Glutamatergic neuron (in vitro differentiated cells): ENCODE measurements at regions not wholly inside any gene's neighbourhood (a gene's known extent, or its start where the extent isn't known, plus 50 kb on each side); places are given as distances from the start of the nearest gene placed in this dataset.

ENCODE experiments used
- DNase-seq: peaks from one replicate; pipeline ENCODE4 v3.0.0; 2022
- H3K27ac Mint-ChIP-seq: one replicate; pipeline ENCODE4 v1.8.0; 2020; ENCODE audit warnings: mild to moderate bottlenecking, mixed read lengths, inconsistent platforms; ENCODE audit not compliant: unreplicated experiment
- H3K27me3 Mint-ChIP-seq: one replicate; pipeline ENCODE4 v1.8.0; 2020; ENCODE audit warnings: mild to moderate bottlenecking, moderate library complexity, mixed read lengths, inconsistent platforms; ENCODE audit not compliant: unreplicated experiment
- H3K36me3 Mint-ChIP-seq: one replicate; pipeline ENCODE4 v1.8.0; 2020; ENCODE audit warnings: mild to moderate bottlenecking, mixed read lengths, inconsistent platforms; ENCODE audit not compliant: unreplicated experiment
- H3K4me1 Mint-ChIP-seq: one replicate; pipeline ENCODE4 v1.8.0; 2020; ENCODE audit warnings: mild to moderate bottlenecking, low read depth, mixed read lengths, inconsistent platforms; ENCODE audit not compliant: unreplicated experiment
- H3K4me3 Mint-ChIP-seq: one replicate; pipeline ENCODE4 v1.8.0; 2020; ENCODE audit warnings: mild to moderate bottlenecking, mixed read lengths, inconsistent platforms; ENCODE audit not compliant: unreplicated experiment
- H3K9me3 Mint-ChIP-seq: one replicate; pipeline ENCODE4 v1.8.0; 2020; ENCODE audit warnings: mild to moderate bottlenecking, moderate library complexity, mixed read lengths, inconsistent platforms; ENCODE audit not compliant: unreplicated experiment
- TF ChIP-seq, protein P1 (sequence below): fragments of 200-600 bp; sonication (generic); IDR thresholded peaks from one replicate; pipeline ENCODE4 v1.5.0; 2021; ENCODE audit not compliant: partially characterized antibody, unreplicated experiment

DNA sequence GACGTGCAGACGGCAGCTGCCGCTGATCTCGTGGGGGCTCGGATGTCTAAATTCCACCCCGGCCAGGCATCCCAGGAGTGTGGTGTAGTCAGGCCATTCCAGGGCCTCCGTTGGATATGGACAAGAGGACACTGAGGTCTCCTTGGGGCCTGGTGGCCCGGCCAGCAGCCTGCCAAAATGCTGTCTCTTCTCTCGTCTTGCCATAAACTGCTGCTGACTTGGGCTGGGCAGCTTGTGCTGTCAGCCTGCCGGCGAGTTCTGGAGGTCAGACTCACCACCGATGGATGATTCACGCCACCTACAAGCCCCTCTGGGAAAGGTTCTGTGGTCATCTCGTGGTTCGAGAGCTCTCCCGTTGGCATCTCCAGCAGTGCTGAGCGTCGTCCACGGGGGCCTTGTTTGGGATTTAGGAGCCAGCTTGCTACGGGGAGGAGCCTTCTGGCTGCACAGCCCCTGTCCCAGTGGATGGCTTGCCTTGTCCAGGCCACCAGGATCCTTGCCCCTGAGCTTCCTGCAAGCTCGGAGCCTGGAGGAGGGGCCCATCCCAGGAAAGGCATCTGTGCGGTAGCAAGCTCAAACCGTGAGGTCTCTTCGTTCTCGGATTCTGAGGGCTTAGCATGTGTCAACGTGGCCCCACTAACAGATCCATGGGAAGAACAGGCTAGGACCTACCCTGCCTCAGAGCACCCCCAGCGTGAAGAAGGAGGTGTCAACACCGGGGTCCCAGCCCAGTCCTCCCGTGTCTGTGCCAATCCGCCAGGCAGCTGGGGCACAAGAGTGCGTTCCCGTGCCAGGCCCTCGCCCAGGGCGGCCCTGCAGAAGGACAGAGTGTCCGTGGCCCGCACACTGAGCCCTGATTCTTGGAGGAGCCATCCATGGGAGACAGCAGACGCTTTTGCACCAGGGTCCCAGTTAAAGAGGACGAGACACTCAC, 1114.1 kb downstream of the BRD1 start:
- TF ChIP-seq, protein P1, sequence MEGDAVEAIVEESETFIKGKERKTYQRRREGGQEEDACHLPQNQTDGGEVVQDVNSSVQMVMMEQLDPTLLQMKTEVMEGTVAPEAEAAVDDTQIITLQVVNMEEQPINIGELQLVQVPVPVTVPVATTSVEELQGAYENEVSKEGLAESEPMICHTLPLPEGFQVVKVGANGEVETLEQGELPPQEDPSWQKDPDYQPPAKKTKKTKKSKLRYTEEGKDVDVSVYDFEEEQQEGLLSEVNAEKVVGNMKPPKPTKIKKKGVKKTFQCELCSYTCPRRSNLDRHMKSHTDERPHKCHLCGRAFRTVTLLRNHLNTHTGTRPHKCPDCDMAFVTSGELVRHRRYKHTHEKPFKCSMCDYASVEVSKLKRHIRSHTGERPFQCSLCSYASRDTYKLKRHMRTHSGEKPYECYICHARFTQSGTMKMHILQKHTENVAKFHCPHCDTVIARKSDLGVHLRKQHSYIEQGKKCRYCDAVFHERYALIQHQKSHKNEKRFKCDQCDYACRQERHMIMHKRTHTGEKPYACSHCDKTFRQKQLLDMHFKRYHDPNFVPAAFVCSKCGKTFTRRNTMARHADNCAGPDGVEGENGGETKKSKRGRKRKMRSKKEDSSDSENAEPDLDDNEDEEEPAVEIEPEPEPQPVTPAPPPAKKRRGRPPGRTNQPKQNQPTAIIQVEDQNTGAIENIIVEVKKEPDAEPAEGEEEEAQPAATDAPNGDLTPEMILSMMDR = no peak
- peaks cover 19% of the 10 kb centered on the region for H3K27me3 Mint-ChIP-seq
- H3K9me3 Mint-ChIP-seq = peaks cover 18% of the 10 kb centered on the region
- H3K36me3 Mint-ChIP-seq = peaks cover 17% of the 10 kb centered on the region
- no peak overlapping the region for H3K4me3 Mint-ChIP-seq
- DNase-seq = no peak
- no peaks in the 10 kb centered on the region for H3K4me1 Mint-ChIP-seq
- no peak overlapping the region for H3K27ac Mint-ChIP-seq

DNA sequence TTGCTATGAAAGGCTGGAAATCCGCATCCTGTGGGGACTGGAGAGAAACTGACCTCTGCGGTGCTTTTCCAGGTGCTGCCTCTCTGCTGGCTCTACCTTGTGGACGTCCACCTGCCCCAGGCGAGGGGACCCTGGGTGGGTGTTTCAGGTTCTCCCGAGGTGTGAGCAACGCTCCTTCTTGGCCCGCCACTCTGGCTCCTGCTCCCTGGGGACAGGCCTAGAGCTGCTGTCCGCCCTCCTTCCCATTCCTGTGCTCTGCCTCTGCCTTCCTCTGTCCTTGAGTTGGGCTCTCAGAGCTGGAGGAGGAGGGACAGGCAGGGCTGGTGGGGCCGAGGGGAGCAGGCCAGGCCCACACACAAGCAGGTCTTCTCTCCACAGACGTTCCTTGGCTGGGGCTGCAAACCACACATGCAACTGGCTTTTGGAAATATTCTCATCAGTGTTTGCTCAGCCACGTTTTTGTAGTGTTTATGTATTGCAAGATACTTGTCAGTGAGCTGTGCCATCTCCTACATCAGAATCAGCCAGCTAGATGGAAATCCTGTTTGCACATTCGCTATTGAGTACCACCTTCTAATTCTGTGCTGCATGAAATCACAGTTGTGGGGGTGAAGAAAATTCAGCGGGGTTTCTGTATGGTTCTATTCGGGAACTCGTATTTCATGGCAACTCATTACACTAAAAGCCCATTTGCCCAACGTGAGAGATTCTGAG, 1115.0 kb downstream of the BRD1 start:
- no peak for DNase-seq
- no peak overlapping the region for H3K27ac Mint-ChIP-seq
- no peaks in the 10 kb centered on the region for H3K4me1 Mint-ChIP-seq
- peaks cover 18% of the 10 kb centered on the region for H3K9me3 Mint-ChIP-seq
- peaks cover 17% of the 10 kb centered on the region for H3K27me3 Mint-ChIP-seq
- H3K4me3 Mint-ChIP-seq = no peak overlapping the region
- peaks cover 17% of the 10 kb centered on the region for H3K36me3 Mint-ChIP-seq
- TF ChIP-seq, protein P1 = no peak

DNA sequence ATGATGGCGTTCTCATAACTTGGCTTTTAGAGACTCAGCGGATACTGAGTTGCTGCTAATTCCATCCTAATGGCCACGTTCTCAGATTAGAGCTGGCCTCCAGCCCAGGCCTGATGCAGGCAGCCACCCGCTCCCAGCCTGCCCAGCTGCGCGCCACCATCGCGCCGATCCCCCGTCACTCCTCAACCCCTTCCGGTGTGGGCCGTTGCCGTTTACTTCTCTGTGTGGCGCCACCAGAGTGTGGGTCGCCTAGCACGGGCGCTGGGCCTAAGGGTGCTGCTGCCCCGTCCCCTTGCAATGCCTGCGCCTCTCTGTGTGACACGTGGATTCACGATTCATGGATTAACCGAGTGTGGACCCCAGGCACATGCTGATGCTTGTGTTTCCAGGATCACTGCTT, 1116.0 kb downstream of the BRD1 start:
- no peaks in the 10 kb centered on the region for H3K4me1 Mint-ChIP-seq
- no peak overlapping the region for H3K27ac Mint-ChIP-seq
- H3K9me3 Mint-ChIP-seq = peaks cover 11% of the 10 kb centered on the region
- no peak for DNase-seq
- TF ChIP-seq, protein P1 = no peak
- H3K4me3 Mint-ChIP-seq = no peak overlapping the region
- H3K36me3 Mint-ChIP-seq = peaks cover 15% of the 10 kb centered on the region
- H3K27me3 Mint-ChIP-seq = peaks cover 7% of the 10 kb centered on the region

DNA sequence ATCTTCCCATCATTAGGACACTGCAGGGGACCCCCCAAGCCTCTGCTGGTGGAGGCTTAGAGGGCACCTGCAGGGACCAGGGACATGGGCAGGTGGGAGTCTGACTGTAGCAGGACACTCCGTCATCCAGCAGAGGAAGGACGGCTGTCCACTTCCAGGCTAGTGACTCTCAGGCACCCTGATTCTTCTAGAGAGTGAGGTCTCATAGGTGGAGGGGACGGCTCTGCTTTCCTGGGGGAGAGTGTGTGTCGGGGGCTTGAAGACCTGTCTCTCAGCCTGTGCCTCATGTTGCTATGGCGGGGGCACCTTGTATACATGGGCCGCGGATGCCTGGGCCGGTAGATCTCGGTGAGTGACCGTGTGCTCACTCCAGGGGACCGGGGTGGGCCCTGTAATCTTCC, 1116.6 kb downstream of the BRD1 start:
- H3K4me1 Mint-ChIP-seq = no peaks in the 10 kb centered on the region
- TF ChIP-seq, protein P1 = no peak
- no peak for DNase-seq
- no peak overlapping the region for H3K4me3 Mint-ChIP-seq
- H3K9me3 Mint-ChIP-seq = peaks cover 7% of the 10 kb centered on the region
- H3K27me3 Mint-ChIP-seq = peaks cover 4% of the 10 kb centered on the region
- H3K36me3 Mint-ChIP-seq = peaks cover 12% of the 10 kb centered on the region
- no peak overlapping the region for H3K27ac Mint-ChIP-seq

DNA sequence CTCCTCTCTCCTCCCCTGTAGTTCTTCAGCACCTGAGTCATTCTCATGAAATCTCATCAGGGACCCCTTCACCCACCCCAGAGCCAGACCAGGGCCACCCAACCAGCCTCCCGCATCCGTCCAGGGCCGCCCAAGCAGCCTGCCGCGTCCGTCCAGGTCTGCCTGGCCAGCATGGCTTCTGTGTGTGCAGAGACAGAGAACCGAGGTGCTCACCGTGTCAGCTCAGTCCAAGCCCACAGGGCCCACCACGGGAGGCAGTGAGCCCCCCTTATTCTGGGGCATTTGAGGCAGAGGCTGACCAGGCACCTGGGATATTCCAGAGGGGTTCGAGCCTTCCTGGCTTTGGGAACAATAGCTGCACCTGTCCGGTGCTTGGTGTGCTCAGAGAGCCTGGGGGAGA, 1117.3 kb downstream of the BRD1 start:
- Mint-ChIP-seq H3K36me3 (peaks cover 6% of the 10 kb centered on the region), H3K27ac (no peak overlapping the region), H3K27me3 (peaks cover 4% of the 10 kb centered on the region), H3K9me3 (peaks cover 6% of the 10 kb centered on the region), H3K4me1 (no peaks in the 10 kb centered on the region), H3K4me3 (no peak overlapping the region)
- TF ChIP-seq, protein P1 = no peak
- no peak for DNase-seq
